ENCODE measurements at regions not wholly inside any gene's neighbourhood (a gene's known extent, or its start where the extent isn't known, plus 50 kb on each side); places are given as distances from the start of the nearest gene placed in this dataset.
"Not testable (repeated sequence)": the region's sequence is repeated elsewhere in the genome, so short reads cannot be mapped to it uniquely, and the experiment has no call there.

DNA sequence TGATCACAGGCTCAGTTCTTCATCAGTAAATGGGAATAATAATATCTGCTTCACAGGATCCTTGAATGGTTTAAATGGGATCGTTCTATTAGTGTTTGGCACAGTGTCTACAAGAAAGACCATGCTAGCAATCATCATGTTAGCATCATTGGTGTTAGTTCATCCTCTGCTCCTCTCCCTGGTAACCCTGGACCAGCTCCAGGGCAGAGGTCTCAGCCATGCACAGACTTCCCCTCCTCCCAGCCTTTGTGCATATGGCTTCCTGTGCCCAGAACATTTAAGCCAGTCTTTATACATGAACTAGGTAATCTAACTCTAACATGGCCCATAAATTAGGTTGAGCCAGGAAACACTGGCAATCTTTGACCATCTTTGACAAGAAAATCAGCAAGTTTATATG, 180.2 kb downstream of the EPM2A start:
- Mint-ChIP-seq H3K27ac (no peak overlapping the region), H3K9me3 (no peaks in the 10 kb centered on the region), H3K27me3 (peaks cover 9% of the 10 kb centered on the region), H3K36me3 (ENCODE audit: low read depth) (no peaks in the 10 kb centered on the region), H3K4me1 (ENCODE audit: low read depth) (no peaks in the 10 kb centered on the region), H3K4me3 (no peak overlapping the region)

DNA sequence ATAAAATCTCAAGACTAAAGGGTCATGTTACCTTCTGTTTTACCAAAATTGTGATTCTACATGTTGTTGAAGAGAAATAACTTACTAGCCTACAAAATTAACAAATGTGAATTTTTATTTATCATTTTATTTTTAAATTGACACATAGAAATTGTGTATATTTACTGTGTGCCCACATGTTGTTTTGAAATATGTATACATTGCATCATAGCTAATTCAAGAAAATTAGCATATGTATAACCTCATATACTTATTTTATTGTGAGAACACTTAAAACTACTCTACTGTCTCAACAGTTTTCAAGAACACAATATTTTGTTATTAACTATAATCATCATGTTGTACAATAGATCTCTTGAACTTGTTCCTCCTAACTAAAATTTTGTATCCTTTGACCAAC, 177.8 kb downstream of the EPM2A start:
- peaks cover 9% of the 10 kb centered on the region for H3K27me3 Mint-ChIP-seq
- no peaks in the 10 kb centered on the region for H3K4me1 Mint-ChIP-seq (ENCODE audit: low read depth)
- no peaks in the 10 kb centered on the region for H3K9me3 Mint-ChIP-seq
- H3K36me3 Mint-ChIP-seq (ENCODE audit: low read depth) = no peaks in the 10 kb centered on the region
- H3K27ac Mint-ChIP-seq = no peak overlapping the region
- no peak overlapping the region for H3K4me3 Mint-ChIP-seq

DNA sequence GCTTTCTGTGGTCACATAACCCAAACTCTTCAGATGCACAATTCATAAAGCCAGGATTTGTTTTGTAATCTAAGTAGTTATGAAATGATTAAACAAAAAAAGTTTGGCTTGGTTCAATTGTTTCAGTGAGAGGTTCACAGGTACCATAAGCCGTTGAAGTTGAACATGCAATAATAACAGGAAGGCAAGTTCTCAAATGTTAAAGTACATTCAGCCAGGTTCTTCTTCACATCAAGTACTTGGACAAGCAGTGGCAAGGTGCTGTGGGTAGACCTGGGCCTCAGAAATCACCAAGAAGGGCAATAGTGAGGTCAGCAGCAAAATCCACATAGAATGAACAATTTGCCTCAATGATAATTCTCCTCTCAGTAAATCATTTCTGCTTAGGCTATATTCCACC, 175.5 kb downstream of the EPM2A start:
- Mint-ChIP-seq H3K27me3 (peaks cover 3% of the 10 kb centered on the region), H3K9me3 (no peaks in the 10 kb centered on the region), H3K36me3 (ENCODE audit: low read depth) (no peaks in the 10 kb centered on the region), H3K4me1 (ENCODE audit: low read depth) (no peaks in the 10 kb centered on the region), H3K4me3 (no peak overlapping the region), H3K27ac (no peak overlapping the region)

DNA sequence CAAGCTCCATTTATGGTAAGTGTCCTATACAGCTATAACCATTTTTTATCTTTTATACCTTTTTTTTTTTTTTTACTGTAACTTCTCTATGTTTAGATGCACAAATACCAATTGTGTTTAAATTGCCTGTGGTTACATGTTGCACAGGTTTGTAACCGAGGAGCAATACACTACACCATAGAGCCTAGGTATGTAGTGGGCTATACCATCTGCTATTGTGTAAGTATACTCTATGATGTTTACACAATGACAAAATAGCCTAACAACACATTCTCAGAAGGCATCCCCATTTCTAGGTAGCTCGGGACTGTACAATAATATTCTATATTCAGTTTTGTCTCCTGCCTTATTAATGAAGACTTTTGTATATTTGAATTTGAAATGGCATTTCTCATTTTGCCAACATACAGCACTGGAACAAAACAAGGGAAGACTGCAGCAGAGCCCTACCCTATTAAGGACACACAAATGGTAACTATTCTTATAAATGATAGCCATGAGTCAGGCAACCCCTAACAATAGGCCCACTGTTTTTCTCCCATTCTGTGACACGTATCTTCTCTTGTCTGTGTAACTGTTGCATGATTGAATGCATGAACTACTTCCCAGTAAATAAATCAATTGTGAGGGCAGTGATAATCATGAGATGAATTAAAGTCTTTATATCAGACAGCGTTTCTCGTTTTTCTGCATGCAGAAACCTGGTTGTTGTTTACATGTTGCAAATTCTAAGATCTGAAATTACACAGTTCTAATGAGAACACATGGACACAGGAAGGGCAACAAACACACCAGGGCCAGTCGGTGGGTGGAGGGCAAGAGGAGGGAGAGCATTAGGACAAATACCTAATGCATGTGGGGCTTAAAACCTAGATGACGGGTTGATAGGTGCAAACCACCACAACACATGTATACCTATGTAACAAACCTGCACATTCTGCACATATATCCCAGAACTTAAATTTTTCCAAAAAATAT, 173.9 kb downstream of the EPM2A start:
- no peaks in the 10 kb centered on the region for H3K4me1 Mint-ChIP-seq (ENCODE audit: low read depth)
- H3K27me3 Mint-ChIP-seq = peaks cover 3% of the 10 kb centered on the region
- no peak overlapping the region for H3K27ac Mint-ChIP-seq
- no peaks in the 10 kb centered on the region for H3K9me3 Mint-ChIP-seq
- H3K4me3 Mint-ChIP-seq = no peak overlapping the region
- no peaks in the 10 kb centered on the region for H3K36me3 Mint-ChIP-seq (ENCODE audit: low read depth)

DNA sequence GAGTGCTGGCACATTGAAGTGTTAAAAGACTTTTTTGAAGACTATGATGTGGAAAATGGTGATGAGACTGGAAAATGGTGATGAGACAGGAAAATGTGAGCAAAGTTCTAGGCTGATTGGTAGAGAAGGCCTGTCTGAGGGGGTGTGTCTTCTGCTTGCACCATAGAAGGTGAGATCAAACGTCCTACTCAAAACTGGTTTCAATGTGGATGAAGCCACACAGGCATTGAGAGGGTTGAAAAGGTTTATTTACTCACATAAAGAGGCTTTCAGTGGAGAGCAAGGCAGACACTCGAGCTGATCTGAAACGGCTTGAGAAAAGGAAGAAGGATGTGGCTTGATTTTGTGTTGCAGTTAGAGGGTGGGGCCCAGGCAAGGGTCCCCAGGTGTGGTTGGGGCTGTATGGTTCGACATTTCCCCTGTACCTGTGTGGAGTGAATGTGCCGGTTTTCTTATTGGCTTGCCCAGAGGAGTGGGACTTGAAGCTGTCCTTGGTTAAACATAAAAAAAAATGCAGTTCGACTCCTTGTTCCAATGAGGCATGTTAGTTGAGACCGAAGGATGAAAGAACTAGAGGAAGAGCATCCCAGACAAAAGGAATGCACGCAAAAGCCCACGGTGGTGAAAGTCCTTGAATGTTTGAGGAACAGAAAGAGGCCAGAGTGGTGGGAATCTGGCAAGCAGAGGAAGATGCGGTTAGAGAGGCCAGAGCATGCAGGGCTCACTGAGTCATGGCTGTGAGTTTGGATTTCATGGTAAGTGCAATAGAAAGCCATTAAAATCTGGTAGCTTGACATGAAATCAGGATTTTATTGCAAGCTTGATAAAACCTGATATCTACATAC, 172.3 kb downstream of the EPM2A start:
- H3K9me3 Mint-ChIP-seq = no peaks in the 10 kb centered on the region
- H3K4me3 Mint-ChIP-seq = no peak overlapping the region
- H3K4me1 Mint-ChIP-seq (ENCODE audit: low read depth) = no peaks in the 10 kb centered on the region
- no peak overlapping the region for H3K27ac Mint-ChIP-seq
- no peaks in the 10 kb centered on the region for H3K27me3 Mint-ChIP-seq
- H3K36me3 Mint-ChIP-seq (ENCODE audit: low read depth) = no peaks in the 10 kb centered on the region

DNA sequence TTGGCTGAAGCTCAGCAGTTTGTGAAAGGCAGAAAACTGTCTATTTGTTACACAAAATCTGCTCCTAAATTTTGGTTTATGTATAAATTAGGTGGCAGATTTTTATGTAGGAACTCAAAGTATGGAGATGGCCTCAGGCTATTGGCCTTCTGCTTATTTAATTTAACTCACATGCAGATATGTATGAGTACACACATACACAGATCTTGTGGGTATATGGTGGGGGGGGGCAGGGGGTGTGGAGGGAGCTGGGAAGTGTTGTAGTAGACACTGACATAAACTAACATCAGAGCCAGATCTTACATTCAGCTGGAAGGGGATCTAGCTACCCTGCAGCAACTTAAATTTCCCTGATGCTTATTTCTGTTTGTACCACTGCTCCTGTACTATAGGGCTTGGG, 170.8 kb downstream of the EPM2A start:
- Mint-ChIP-seq H3K9me3 (no peaks in the 10 kb centered on the region), H3K4me1 (ENCODE audit: low read depth) (no peaks in the 10 kb centered on the region), H3K27me3 (no peaks in the 10 kb centered on the region), H3K27ac (no peak overlapping the region), H3K36me3 (ENCODE audit: low read depth) (no peaks in the 10 kb centered on the region), H3K4me3 (no peak overlapping the region)

DNA sequence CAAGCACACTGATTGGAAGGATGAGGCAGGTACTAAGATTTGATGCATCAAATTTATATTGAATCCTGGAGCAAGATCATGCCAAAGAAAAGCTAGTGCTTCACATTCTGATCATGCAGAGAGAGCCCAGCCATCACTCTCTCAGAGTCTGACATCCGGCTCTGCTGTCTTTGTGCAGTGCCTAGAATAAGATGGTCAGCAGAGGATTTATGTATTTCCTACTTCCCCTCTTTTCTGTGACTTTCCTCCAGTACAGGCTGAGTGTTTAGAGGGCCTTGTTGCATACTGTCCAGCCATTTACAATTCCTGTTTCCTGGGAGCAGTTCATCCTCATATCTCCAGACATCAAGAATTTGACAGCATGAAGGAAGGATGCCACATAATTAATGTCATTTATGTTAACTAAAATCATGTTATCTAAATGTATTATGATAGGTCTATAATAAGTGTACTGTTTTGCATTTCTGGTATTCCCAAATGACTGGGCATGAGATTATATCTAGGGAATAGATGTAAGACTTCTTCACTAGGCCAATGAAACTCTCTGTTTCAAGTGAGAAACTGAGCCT, 167.6 kb downstream of the EPM2A start:
- Mint-ChIP-seq H3K36me3 (ENCODE audit: low read depth) (no peaks in the 10 kb centered on the region), H3K9me3 (no peaks in the 10 kb centered on the region), H3K27me3 (no peaks in the 10 kb centered on the region), H3K27ac (no peak overlapping the region), H3K4me1 (ENCODE audit: low read depth) (no peaks in the 10 kb centered on the region), H3K4me3 (no peak overlapping the region)

DNA sequence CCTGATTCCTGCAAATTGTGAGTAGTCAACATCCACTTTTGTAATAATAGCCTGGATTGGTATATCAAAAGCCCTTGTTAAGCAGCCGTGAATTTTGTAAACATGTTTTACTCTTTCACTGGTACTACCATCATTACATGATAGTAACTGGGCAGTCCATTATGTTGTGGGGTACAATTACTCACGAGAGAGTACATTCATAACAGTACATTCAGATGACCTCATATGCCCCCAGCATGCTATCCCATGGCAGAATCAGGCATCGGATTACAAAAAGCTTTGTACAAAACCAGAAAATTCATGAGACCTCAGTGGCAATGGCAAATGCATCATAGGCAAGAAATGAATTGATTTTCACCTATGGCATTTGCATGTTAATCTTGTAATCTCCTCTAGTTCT, 166.2 kb downstream of the EPM2A start:
- Mint-ChIP-seq H3K27ac (no peak overlapping the region), H3K36me3 (ENCODE audit: low read depth) (no peaks in the 10 kb centered on the region), H3K9me3 (no peaks in the 10 kb centered on the region), H3K4me1 (ENCODE audit: low read depth) (no peaks in the 10 kb centered on the region), H3K4me3 (no peak overlapping the region), H3K27me3 (no peaks in the 10 kb centered on the region)

DNA sequence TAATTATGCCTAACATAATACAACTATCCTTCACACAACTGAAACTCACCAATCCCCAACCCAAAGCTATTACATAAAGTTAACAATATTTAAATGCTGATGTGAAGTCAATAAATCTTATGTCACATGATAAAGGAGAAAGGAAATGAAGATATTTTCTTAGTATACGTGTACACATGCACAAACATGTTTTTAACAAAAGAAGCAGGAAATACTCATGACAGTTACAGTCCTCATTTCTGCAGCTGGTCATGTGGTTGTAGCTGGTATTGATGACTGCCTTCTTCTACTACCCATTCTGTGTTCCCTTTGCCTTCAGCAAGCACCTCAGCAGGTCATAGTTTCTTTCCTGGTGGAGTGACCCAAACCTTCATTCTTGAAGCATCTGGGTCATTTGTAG, 165.0 kb downstream of the EPM2A start:
- not testable (repeated sequence) for H3K27ac Mint-ChIP-seq; H3K9me3 Mint-ChIP-seq; H3K36me3 Mint-ChIP-seq (ENCODE audit: low read depth); H3K4me1 Mint-ChIP-seq (ENCODE audit: low read depth); H3K4me3 Mint-ChIP-seq; H3K27me3 Mint-ChIP-seq

DNA sequence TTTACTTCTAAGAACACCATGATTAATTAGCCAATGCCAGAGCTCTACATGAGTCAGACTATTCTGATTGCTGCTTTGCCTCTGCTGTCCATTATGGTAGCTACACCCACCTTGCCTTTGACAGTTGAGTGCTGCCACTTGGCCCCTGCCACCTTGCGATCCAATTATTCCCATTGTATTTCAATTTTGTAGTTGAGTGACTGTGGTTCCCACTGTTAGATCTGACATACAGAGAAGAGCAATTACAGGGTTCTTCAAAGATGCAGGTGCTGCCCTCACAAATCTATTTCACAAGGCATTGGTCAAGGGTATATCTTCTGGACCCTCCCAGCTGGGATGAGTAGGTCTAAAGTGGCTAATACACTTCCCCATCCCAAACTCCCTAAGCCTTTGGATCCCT, 161.1 kb downstream of the EPM2A start:
- not testable (repeated sequence) for H3K4me3 Mint-ChIP-seq; H3K4me1 Mint-ChIP-seq (ENCODE audit: low read depth); H3K36me3 Mint-ChIP-seq (ENCODE audit: low read depth); H3K27me3 Mint-ChIP-seq; H3K27ac Mint-ChIP-seq
- peaks cover 28% of the 10 kb centered on the region for H3K9me3 Mint-ChIP-seq
